ENCODE measurements at regions not wholly inside any gene's neighbourhood (a gene's known extent, or its start where the extent isn't known, plus 50 kb on each side); places are given as distances from the start of the nearest gene placed in this dataset.

GRCh38 chr20:12152996-12153395 lies 235.3 kb downstream of the BTBD3 start:
- Mint-ChIP-seq H3K36me3 (no peaks in the 10 kb centered on the region), H3K27me3 (ENCODE audit: insufficient read depth, low read depth) (no peaks in the 10 kb centered on the region), H3K27ac (no peak overlapping the region), H3K4me3 (no peak overlapping the region), H3K4me1 (no peaks in the 10 kb centered on the region), H3K9me3 (no peaks in the 10 kb centered on the region)
- TF ChIP-seq EZH2 (IDR thresholded peaks at IDR 0.05), result no peak
- no peak for TF ChIP-seq EZH2phosphoT487 (IDR thresholded peaks at IDR 0.05)
- TF ChIP-seq CTCF (IDR thresholded peaks at IDR 0.05), result no peak
- H4K20me1 ChIP-seq (ENCODE audit: low read depth), result no peaks in the 10 kb centered on the region
- DNase-seq (ENCODE audit: low spot score), result no peak
- no peak overlapping the region for H3K27ac ChIP-seq
- H3K4me2 ChIP-seq, result no peak overlapping the region
- H3K9ac ChIP-seq, result no peak overlapping the region
- H3K36me3 ChIP-seq, result no peaks in the 10 kb centered on the region
- H3K4me1 ChIP-seq, result no peaks in the 10 kb centered on the region
- H3K27me3 ChIP-seq, result no peaks in the 10 kb centered on the region
- no peaks in the 10 kb centered on the region for H3F3A ChIP-seq (ENCODE audit: low read depth)
- H2AFZ ChIP-seq (replicated peaks), result no peak overlapping the region
- no peaks in the 10 kb centered on the region for H3K79me2 ChIP-seq (ENCODE audit: low read depth)
- no peaks in the 10 kb centered on the region for H3K9me3 ChIP-seq (ENCODE audit: low read depth)
- no peak overlapping the region for H3K4me3 ChIP-seq

DNA sequence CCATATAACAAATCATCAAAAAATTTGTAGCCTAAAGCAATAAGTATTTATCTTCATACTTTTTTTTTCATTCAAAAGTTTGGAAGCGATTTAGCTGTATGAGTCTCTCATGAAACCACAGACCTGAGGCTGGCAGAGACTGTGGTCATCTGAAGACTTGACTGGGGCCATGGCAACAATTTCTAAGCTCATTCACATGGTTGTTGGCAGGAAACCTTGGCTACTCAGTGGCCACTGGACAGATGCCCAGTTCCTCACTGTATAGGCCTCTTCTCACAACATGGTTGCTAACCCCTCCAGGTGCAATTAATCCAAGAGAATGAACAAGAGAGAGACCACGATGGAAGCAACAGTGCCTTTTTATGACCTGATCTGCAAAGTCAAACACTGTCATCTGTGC lies 235.9 kb downstream of the BTBD3 start:
- Mint-ChIP-seq H3K4me3 (no peak overlapping the region), H3K27ac (no peak overlapping the region), H3K9me3 (no peaks in the 10 kb centered on the region), H3K27me3 (ENCODE audit: insufficient read depth, low read depth) (no peaks in the 10 kb centered on the region), H3K36me3 (no peaks in the 10 kb centered on the region), H3K4me1 (no peaks in the 10 kb centered on the region)
- Histone ChIP-seq H3K36me3 (no peaks in the 10 kb centered on the region), H3K79me2 (ENCODE audit: low read depth) (no peaks in the 10 kb centered on the region), H3F3A (ENCODE audit: low read depth) (no peaks in the 10 kb centered on the region), H3K4me2 (no peak overlapping the region), H4K20me1 (ENCODE audit: low read depth) (no peaks in the 10 kb centered on the region), H3K9me3 (ENCODE audit: low read depth) (no peaks in the 10 kb centered on the region), H3K27me3 (no peaks in the 10 kb centered on the region), H3K4me1 (no peaks in the 10 kb centered on the region), H2AFZ (replicated peaks) (no peak overlapping the region), H3K4me3 (no peak overlapping the region), H3K27ac (no peak overlapping the region), H3K9ac (no peak overlapping the region)
- TF ChIP-seq EZH2 (IDR thresholded peaks at IDR 0.05), result no peak
- TF ChIP-seq CTCF (IDR thresholded peaks at IDR 0.05), result no peak
- no peak for TF ChIP-seq EZH2phosphoT487 (IDR thresholded peaks at IDR 0.05)
- no peak for DNase-seq (ENCODE audit: low spot score)

DNA sequence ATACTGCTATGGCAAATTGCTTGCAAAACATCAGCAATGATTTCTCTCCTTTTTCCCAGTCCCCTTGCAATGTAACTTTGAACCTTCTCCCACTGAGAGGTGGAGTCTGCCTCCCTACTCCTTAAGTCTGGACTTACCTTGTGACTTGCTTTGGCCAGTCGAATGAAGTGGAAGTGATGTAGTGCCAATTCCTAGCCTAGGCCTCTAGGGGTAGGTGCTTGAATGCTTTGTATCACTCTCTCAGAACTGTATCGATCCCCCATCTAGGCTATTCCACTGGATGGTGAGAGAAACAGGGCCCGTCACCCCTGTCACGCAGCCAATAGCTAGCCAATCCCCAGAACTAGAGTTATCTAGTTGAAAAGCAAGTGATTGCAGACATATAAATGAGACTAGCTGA lies 238.6 kb downstream of the BTBD3 start:
- no peak for TF ChIP-seq EZH2phosphoT487 (IDR thresholded peaks at IDR 0.05)
- TF ChIP-seq EZH2 (IDR thresholded peaks at IDR 0.05), result no peak
- no peak for TF ChIP-seq CTCF (IDR thresholded peaks at IDR 0.05)
- no peak overlapping the region for H3K4me2 ChIP-seq
- no peaks in the 10 kb centered on the region for H3K27me3 ChIP-seq
- no peak overlapping the region for H2AFZ ChIP-seq (replicated peaks)
- no peaks in the 10 kb centered on the region for H3K36me3 ChIP-seq
- H3K4me1 Mint-ChIP-seq, result no peaks in the 10 kb centered on the region
- H3K4me1 ChIP-seq, result no peaks in the 10 kb centered on the region
- no peaks in the 10 kb centered on the region for H4K20me1 ChIP-seq (ENCODE audit: low read depth)
- no peaks in the 10 kb centered on the region for H3K79me2 ChIP-seq (ENCODE audit: low read depth)
- H3K27ac Mint-ChIP-seq, result no peak overlapping the region
- DNase-seq (ENCODE audit: low spot score), result no peak
- no peak overlapping the region for H3K9ac ChIP-seq
- H3K27ac ChIP-seq, result no peak overlapping the region
- no peaks in the 10 kb centered on the region for H3K36me3 Mint-ChIP-seq
- H3K4me3 ChIP-seq, result no peak overlapping the region
- H3K27me3 Mint-ChIP-seq (ENCODE audit: insufficient read depth, low read depth), result no peaks in the 10 kb centered on the region
- no peaks in the 10 kb centered on the region for H3K9me3 Mint-ChIP-seq
- no peak overlapping the region for H3K4me3 Mint-ChIP-seq
- H3F3A ChIP-seq (ENCODE audit: low read depth), result no peaks in the 10 kb centered on the region
- no peaks in the 10 kb centered on the region for H3K9me3 ChIP-seq (ENCODE audit: low read depth)

GRCh38 chr20:12159261-12159660 lies 241.6 kb downstream of the BTBD3 start:
- no peaks in the 10 kb centered on the region for H3K27me3 ChIP-seq
- no peaks in the 10 kb centered on the region for H3K79me2 ChIP-seq (ENCODE audit: low read depth)
- no peaks in the 10 kb centered on the region for H3K9me3 ChIP-seq (ENCODE audit: low read depth)
- H3K4me1 ChIP-seq, result no peaks in the 10 kb centered on the region
- no peak for DNase-seq (ENCODE audit: low spot score)
- H4K20me1 ChIP-seq (ENCODE audit: low read depth), result no peaks in the 10 kb centered on the region
- H3K27ac Mint-ChIP-seq, result no peak overlapping the region
- no peak overlapping the region for H3K9ac ChIP-seq
- H3K4me3 Mint-ChIP-seq, result no peak overlapping the region
- no peak for TF ChIP-seq EZH2 (IDR thresholded peaks at IDR 0.05)
- no peak for TF ChIP-seq CTCF (IDR thresholded peaks at IDR 0.05)
- no peak for TF ChIP-seq EZH2phosphoT487 (IDR thresholded peaks at IDR 0.05)
- H3K27ac ChIP-seq, result no peak overlapping the region
- H3K4me3 ChIP-seq, result no peak overlapping the region
- no peaks in the 10 kb centered on the region for H3F3A ChIP-seq (ENCODE audit: low read depth)
- no peaks in the 10 kb centered on the region for H3K9me3 Mint-ChIP-seq
- no peaks in the 10 kb centered on the region for H3K4me1 Mint-ChIP-seq
- H2AFZ ChIP-seq (replicated peaks), result no peak overlapping the region
- no peak overlapping the region for H3K4me2 ChIP-seq
- H3K36me3 Mint-ChIP-seq, result no peaks in the 10 kb centered on the region
- no peaks in the 10 kb centered on the region for H3K36me3 ChIP-seq
- no peaks in the 10 kb centered on the region for H3K27me3 Mint-ChIP-seq (ENCODE audit: insufficient read depth, low read depth)
